ENCODE measurements at regions not wholly inside any gene's neighbourhood (a gene's known extent, or its start where the extent isn't known, plus 50 kb on each side); places are given as distances from the start of the nearest gene placed in this dataset.

- DNase-seq (ENCODE audit: low spot score) = no peak
- intact Hi-C loops (cut with DNase I) = no loop called here
- ATAC-seq = no peak
Observed at GRCh38 chr12:130253866-130254265, 83.8 kb upstream of the PIWIL1 start.

DNA sequence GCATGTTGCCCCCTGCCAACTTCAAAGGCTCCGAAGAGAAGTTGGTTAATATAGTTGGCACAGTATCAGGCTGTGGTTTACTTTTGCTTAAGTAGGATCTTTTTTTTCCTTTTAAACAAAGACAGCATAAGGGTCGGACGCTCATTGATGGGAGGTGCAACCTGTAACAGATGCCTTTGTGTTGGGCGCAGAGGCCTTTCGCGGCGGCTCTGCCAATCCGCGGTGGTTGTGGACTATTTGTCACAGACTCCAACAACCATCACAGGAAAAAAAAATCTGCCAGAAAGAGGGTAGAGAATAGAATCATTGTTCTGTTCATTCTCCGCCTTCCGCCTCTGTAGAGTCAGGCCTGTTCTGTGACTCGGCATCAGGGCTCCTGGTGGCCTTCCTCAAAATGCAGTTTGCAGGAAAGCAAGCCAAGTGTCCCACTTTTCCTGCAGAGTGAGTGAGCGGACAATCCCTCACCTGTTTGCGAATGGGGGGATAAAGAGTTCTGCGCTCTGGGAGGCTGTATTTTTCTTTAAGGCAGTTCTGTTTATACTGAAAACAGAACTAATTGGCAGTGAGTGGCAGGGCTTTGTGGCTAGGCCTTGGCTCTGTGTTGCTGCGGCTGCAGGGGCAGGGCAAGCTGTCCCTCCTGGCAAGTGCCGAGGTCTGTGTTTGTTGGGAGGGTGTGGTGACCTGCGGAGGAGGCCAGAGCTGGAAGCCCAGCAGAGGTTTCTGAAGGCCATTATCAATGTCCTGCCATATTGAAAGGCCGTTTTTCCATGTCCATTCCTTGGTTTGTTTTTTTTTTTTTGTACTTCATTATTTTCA, 83.0 kb upstream of the PIWIL1 start:
- intact Hi-C loops (cut with DNase I) = no loop called here
- DNase-seq (ENCODE audit: low spot score) (no peak), ATAC-seq (peak; percentile 38)

DNA sequence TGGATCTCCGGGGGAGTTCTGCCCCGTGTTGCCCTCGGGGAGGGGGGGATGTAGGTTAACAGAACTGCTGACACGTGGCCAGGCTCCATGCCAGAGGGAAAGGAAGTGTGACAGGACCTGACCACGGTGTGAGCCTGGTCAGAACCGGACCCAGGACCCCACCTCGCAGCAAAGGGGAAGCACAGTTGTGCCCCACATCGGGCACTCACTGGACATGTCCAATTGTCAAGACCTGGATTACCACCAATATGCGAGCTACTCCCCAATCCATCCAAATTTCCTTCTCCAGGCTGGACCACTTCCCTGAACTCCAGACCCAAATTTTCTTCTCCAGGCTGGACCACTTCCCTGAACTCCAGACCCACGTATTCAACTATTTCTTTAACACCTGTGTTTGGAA, 78.8 kb upstream of the PIWIL1 start:
- ATAC-seq = no peak

DNA sequence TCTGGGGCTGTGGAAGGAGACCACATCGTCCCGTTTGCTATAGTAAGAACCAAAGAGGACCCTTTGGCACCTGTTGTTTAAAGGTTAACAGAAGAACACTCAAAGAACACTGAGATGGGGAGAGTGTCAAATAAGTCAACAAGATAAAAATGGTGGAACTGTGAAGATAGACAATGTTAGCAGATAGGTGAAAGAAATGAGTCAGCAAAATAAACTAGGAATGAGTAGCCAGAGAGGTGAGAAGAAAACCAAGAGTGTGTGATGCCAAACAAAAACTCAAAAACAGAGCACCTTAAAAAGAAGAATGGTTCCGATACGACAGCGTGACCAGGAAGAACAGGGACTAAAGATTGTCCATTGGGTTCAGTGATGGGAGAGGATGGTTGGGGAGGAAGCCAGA, 74.7 kb upstream of the PIWIL1 start:
- intact Hi-C loops (cut with DNase I) = no loop called here
- ATAC-seq (no peak), DNase-seq (ENCODE audit: low spot score) (no peak)

More for the DNA sequence above, 78.8 kb upstream of the PIWIL1 start:
- intact Hi-C loops (cut with DNase I) = loop anchor here (1.0 kb wide), 1 partner anchor 41 kb away; no protein-coding TSS in a partner anchor
- no peak for DNase-seq (ENCODE audit: low spot score)

DNA sequence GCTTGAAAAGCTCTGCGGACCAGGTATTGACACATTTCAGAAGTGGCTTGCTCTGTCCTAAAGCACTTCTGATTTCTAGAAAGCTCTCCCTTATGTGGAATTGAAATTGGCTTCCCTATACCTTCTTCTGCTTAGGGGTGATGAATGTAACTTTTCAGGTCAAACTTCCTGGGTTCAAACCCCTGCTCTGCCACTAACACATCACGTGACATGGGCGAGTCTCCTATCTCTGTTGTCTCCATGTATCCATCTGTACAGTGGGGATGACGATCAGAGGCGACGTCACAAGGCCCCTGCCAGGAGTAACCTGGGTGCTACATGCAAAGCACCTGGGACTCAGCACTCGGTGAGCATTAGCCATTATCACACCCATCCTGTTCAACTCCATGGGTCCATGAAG, 73.7 kb upstream of the PIWIL1 start:
- intact Hi-C loops (cut with DNase I) = no loop called here
- ATAC-seq (no peak), DNase-seq (ENCODE audit: low spot score) (no peak)

DNA sequence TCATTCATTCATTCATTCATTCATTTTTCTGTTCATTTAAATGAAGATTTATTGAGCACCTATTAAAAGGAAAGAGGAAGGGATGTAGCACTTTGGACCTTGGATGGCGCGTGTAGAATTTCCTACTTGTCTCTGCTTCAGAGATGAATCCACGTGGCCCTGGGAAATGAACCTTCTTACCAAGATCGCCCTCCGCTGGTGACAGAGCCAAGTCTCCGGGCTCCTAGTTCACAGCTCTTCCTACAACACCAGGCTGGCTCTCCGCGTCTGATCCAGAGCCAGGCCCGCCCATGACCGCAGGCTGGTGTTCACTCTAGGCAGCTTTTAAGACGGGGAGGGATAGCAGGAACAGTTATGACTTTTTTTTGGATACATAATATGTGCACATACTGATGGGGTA, 70.9 kb upstream of the PIWIL1 start:
- DNase-seq (ENCODE audit: low spot score) (no peak), ATAC-seq (no peak)
- intact Hi-C loops (cut with DNase I) = no loop called here

GRCh38 chr12:130280231-130280630, 57.5 kb upstream of the PIWIL1 start:
- DNase-seq (ENCODE audit: low spot score) = no peak
- intact Hi-C loops (cut with DNase I) = no loop called here
- ATAC-seq = peak; percentile 59

GRCh38 chr12:130280742-130281141, 56.9 kb upstream of the PIWIL1 start:
- intact Hi-C loops (cut with DNase I) = no loop called here
- no peak for ATAC-seq
- no peak for DNase-seq (ENCODE audit: low spot score)

GRCh38 chr12:130281153-130281799, 56.4 kb upstream of the PIWIL1 start:
- peak; percentile 48 for ATAC-seq
- no peak for DNase-seq (ENCODE audit: low spot score)
- intact Hi-C loops (cut with DNase I) = no loop called here

DNA sequence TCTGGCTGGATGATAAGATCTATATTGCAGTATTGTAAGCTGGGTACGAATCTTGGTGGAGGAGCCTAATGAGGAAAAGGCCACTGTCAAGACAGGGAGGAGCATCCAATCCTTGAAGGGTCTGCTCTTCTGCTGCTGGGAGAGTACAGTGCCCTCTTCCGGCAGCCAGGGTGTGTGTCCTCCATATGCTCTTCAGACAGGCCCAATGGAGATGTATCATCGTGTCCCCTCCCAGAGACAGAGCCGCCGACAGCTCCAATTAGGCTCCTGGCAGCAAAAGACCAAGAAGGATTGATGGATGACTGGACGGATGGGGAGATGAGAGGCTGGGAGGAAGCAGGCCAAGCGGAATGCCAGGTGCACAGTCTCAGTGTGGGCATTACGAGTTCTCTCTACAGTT, 51.6 kb upstream of the PIWIL1 start:
- DNase-seq (ENCODE audit: low spot score) (no peak), ATAC-seq (no peak)
- intact Hi-C loops (cut with DNase I) = no loop called here

GRCh38 chr12:130286741-130287440, 50.8 kb upstream of the PIWIL1 start:
- no peak for ATAC-seq
- DNase-seq (ENCODE audit: low spot score) = no peak
- intact Hi-C loops (cut with DNase I) = no loop called here
